ENCODE measurements at regions not wholly inside any gene's neighbourhood (a gene's known extent, or its start where the extent isn't known, plus 50 kb on each side); places are given as distances from the start of the nearest gene placed in this dataset.

- TF ChIP-seq CTCF (IDR thresholded peaks at IDR 0.05; ENCODE audit: low read depth, low read length, missing input control) (no peak), ATF3 (IDR thresholded peaks at IDR 0.05) (no peak), RAD21 (IDR thresholded peaks at IDR 0.05) (no peak)
Measured at GRCh38 chr12:19799895-19800602, 360.8 kb downstream of the AEBP2 start.
